SIG-M5 treated with dmso at 0.1 percent for 504 hours (cell line): ENCODE measurements at regions not wholly inside any gene's neighbourhood (a gene's known extent, or its start where the extent isn't known, plus 50 kb on each side); places are given as distances from the start of the nearest gene placed in this dataset.
"Not testable (repeated sequence)": the region's sequence is repeated elsewhere in the genome, so short reads cannot be mapped to it uniquely, and the experiment has no call there.

Source experiments
- DNase-seq: peaks from one replicate; lab custom pipeline; 2025; ENCODE audit not compliant: unreplicated experiment; lab: John Stamatoyannopoulos, UW

GRCh38 chrX:148265829-148266228 is 234.6 kb upstream of the AFF2 start:
- DNase-seq = no peak

GRCh38 chrX:148268673-148269072 is 231.7 kb upstream of the AFF2 start:
- no peak for DNase-seq

GRCh38 chrX:148269513-148269912 is 230.9 kb upstream of the AFF2 start:
- DNase-seq = no peak

- no peak for DNase-seq
Observed at GRCh38 chrX:148270499-148270898, 229.9 kb upstream of the AFF2 start.

GRCh38 chrX:148271263-148271662 is 229.2 kb upstream of the AFF2 start:
- no peak for DNase-seq

- DNase-seq = no peak
Observed at GRCh38 chrX:148281920-148282319, 218.5 kb upstream of the AFF2 start.

- DNase-seq = no peak
Observed at GRCh38 chrX:148282504-148282903, 217.9 kb upstream of the AFF2 start.

- DNase-seq = no peak
Observed at GRCh38 chrX:148284056-148284455, 216.4 kb upstream of the AFF2 start.

GRCh38 chrX:148284821-148285220 is 215.6 kb upstream of the AFF2 start:
- no peak for DNase-seq

- DNase-seq = no peak
Observed at GRCh38 chrX:148288451-148288850, 212.0 kb upstream of the AFF2 start.

- DNase-seq = no peak
Observed at GRCh38 chrX:148290041-148290440, 210.4 kb upstream of the AFF2 start.

- no peak for DNase-seq
Observed at GRCh38 chrX:148290931-148291330, 209.5 kb upstream of the AFF2 start.

GRCh38 chrX:148298737-148299136 is 201.7 kb upstream of the AFF2 start:
- no peak for DNase-seq

- DNase-seq = not testable (repeated sequence)
Observed at GRCh38 chrX:148305214-148305613, 195.2 kb upstream of the AFF2 start.

- DNase-seq = no peak
Observed at GRCh38 chrX:148309413-148309812, 191.0 kb upstream of the AFF2 start.

GRCh38 chrX:148310426-148311165 is 189.8 kb upstream of the AFF2 start:
- DNase-seq = no peak

GRCh38 chrX:148311544-148311943 is 188.9 kb upstream of the AFF2 start:
- no peak for DNase-seq

GRCh38 chrX:148314876-148315275 is 185.5 kb upstream of the AFF2 start:
- no peak for DNase-seq

GRCh38 chrX:148316446-148316845 is 184.0 kb upstream of the AFF2 start:
- no peak for DNase-seq

GRCh38 chrX:148322906-148323305 is 177.5 kb upstream of the AFF2 start:
- no peak for DNase-seq

- DNase-seq = no peak
Observed at GRCh38 chrX:148333989-148334388, 166.4 kb upstream of the AFF2 start.

- no peak for DNase-seq
Observed at GRCh38 chrX:148337873-148338272, 162.5 kb upstream of the AFF2 start.

- DNase-seq = no peak
Observed at GRCh38 chrX:148354916-148355315, 145.5 kb upstream of the AFF2 start.
